CD4-positive, alpha-beta memory T cell (primary cell): ENCODE measurements at regions not wholly inside any gene's neighbourhood (a gene's known extent, or its start where the extent isn't known, plus 50 kb on each side); places are given as distances from the start of the nearest gene placed in this dataset.

Source experiments
- CTCF ChIA-PET: fragments of 350-600 bp; sonication (Branson Sonifier 250); formaldehyde crosslinking; loops from one replicate; lab custom pipeline; 2021; ENCODE audit warnings: inconsistent platforms; ENCODE audit not compliant: partially characterized antibody; lab: Charles Lee
- POLR2A ChIA-PET: fragments of 350-600 bp; sonication (Branson Sonifier 250); formaldehyde crosslinking; loops from one replicate; lab custom pipeline; 2021; ENCODE audit not compliant: partially characterized antibody; lab: Charles Lee
- DNase-seq, 5 donors: peaks; one replicate each; pipeline versions ENCODE4 v3.0.0 to v3.0.0-alpha.2; 2020 to 2022; ENCODE audit warnings: mixed read lengths in 1 of 5
- H3K27ac ChIP-seq: one replicate; pipeline ENCODE4 v1.7.0; 2013; ENCODE audit warnings: low read depth, low read length
- H3K27me3 ChIP-seq: 2 replicates; pipeline ENCODE4 v1.7.0; 2013; ENCODE audit warnings: mild to moderate bottlenecking, low read length, moderate library complexity; ENCODE audit not compliant: insufficient read depth
- H3K36me3 ChIP-seq: 2 replicates; pipeline ENCODE4 v1.7.0; 2013; ENCODE audit warnings: mild to moderate bottlenecking, low read length, moderate library complexity; ENCODE audit not compliant: insufficient read depth
- H3K4me1 ChIP-seq: 2 replicates; pipeline ENCODE4 v1.7.0; 2013; ENCODE audit warnings: mild to moderate bottlenecking, low read length, moderate library complexity; ENCODE audit not compliant: insufficient read depth
- H3K4me3 ChIP-seq, 2 donors: one replicate each; pipeline ENCODE4 v1.7.0; 2013; ENCODE audit warnings: low read length in 2 of 2, mild to moderate bottlenecking in 1 of 2
- H3K9me3 ChIP-seq, 2 donors: one replicate each; pipeline ENCODE4 v1.7.0; 2013; ENCODE audit warnings: low read length in 2 of 2, control low read depth in 1 of 2; ENCODE audit not compliant: control insufficient read depth in 1 of 2
- H3K27ac Mint-ChIP-seq, 7 donors: one replicate each; pipeline ENCODE4 v1.8.0; 2020 to 2021; ENCODE audit warnings: mixed read lengths in 7 of 7, mild to moderate bottlenecking in 6 of 7, inconsistent platforms in 3 of 7, moderate library complexity in 3 of 7
- H3K27me3 Mint-ChIP-seq, 2 donors: one replicate each; pipeline ENCODE4 v1.8.0; 2020 to 2021; ENCODE audit warnings: mixed read lengths in 2 of 2
- H3K36me3 Mint-ChIP-seq, 2 donors: one replicate each; pipeline ENCODE4 v1.8.0; 2020 to 2021; ENCODE audit warnings: mixed read lengths in 2 of 2, inconsistent platforms in 1 of 2, mild to moderate bottlenecking in 1 of 2
- H3K4me1 Mint-ChIP-seq, 4 donors: one replicate each; pipeline ENCODE4 v1.8.0; 2020 to 2021; ENCODE audit warnings: mixed read lengths in 4 of 4, mild to moderate bottlenecking in 1 of 4
- H3K4me3 Mint-ChIP-seq, 8 donors: one replicate each; pipeline ENCODE4 v1.8.0; 2020 to 2021; ENCODE audit warnings: mixed read lengths in 8 of 8, mild to moderate bottlenecking in 7 of 8, moderate library complexity in 6 of 8, inconsistent platforms in 3 of 8
- H3K9me3 Mint-ChIP-seq, 8 donors: one replicate each; pipeline ENCODE4 v1.8.0; 2020 to 2021; ENCODE audit warnings: mixed read lengths in 8 of 8, mild to moderate bottlenecking in 5 of 8, inconsistent platforms in 3 of 8, moderate library complexity in 1 of 8
- intact Hi-C: fragments of 100-400 bp; cut with micrococcal nuclease; formaldehyde crosslinking; loops from one replicate; pipeline ENCODE4 v1.15.1; 2023

GRCh38 chr3:188001093-188001492 is 152.9 kb upstream of the LPP start:
- no peaks in the 10 kb centered on the region for H3K9me3 ChIP-seq
- ChIA-PET POLR2A (interaction anchor here (0.7 to 2.6 kb wide), 5 partner anchors 21 to 255 kb away, joined by 3 to 15 read pairs (median 3); partner anchors contain the start of gene BCL6), CTCF (interaction anchor here (1.1 to 4.1 kb wide), 5 partner anchors 22 to 1041 kb away, joined by 3 to 26 read pairs (median 4); no protein-coding TSS in a partner anchor)
- Mint-ChIP-seq H3K27me3 (no peaks in the 10 kb centered on the region), H3K27ac (peak overlapping the region; percentile 89 to 97 (median 94)), H3K36me3 (no peaks in the 10 kb centered on the region), H3K4me3 (peak overlapping the region in 6 of 8 donors; percentile 49 to 86 (median 82)), H3K4me1 (peaks cover 53 to 78% (median 63%) of the 10 kb centered on the region in 4 donors), H3K9me3 (peaks cover 0 to 3% (median 0%) of the 10 kb centered on the region in 8 donors)
- no peaks in the 10 kb centered on the region for H3K27me3 ChIP-seq
- H3K27ac ChIP-seq = no peak overlapping the region
- H3K4me1 ChIP-seq = peaks cover 62% of the 10 kb centered on the region
- H3K36me3 ChIP-seq = no peaks in the 10 kb centered on the region
- no peak overlapping the region for H3K4me3 ChIP-seq
- no peak for DNase-seq
- intact Hi-C loops = no loop called here

- H3K4me3 Mint-ChIP-seq = no peak overlapping the region
- Histone ChIP-seq H3K27me3 (no peaks in the 10 kb centered on the region), H3K4me3 (no peak overlapping the region), H3K9me3 (no peaks in the 10 kb centered on the region), H3K36me3 (no peaks in the 10 kb centered on the region), H3K4me1 (peaks cover 53% of the 10 kb centered on the region), H3K27ac (no peak overlapping the region)
- DNase-seq = no peak
- intact Hi-C loops = no loop called here
- H3K9me3 Mint-ChIP-seq = peaks cover 0 to 3% (median 0%) of the 10 kb centered on the region in 8 donors
- no peaks in the 10 kb centered on the region for H3K27me3 Mint-ChIP-seq
- POLR2A ChIA-PET = interaction anchor here (1.2 kb wide), 2 partner anchors 25 to 46 kb away, joined by 3 read pairs; no protein-coding TSS in a partner anchor
- H3K36me3 Mint-ChIP-seq = no peaks in the 10 kb centered on the region
- H3K27ac Mint-ChIP-seq = peak overlapping the region; percentile 18 to 97 (median 75)
- CTCF ChIA-PET = interaction anchor here (4.1 kb wide), 1 partner anchor 28 kb away, joined by 26 read pairs; no protein-coding TSS in a partner anchor
- peaks cover 48 to 75% (median 58%) of the 10 kb centered on the region in 4 donors for H3K4me1 Mint-ChIP-seq
These were observed 152.0 kb upstream of the LPP start for GRCh38 chr3:188001926-188002325.

GRCh38 chr3:188002626-188003138 is 151.3 kb upstream of the LPP start:
- POLR2A ChIA-PET = no interaction called here
- Histone ChIP-seq H3K9me3 (no peaks in the 10 kb centered on the region), H3K27me3 (no peaks in the 10 kb centered on the region), H3K36me3 (no peaks in the 10 kb centered on the region), H3K4me3 (no peak overlapping the region), H3K4me1 (peaks cover 46% of the 10 kb centered on the region), H3K27ac (no peak overlapping the region)
- Mint-ChIP-seq H3K4me1 (peaks cover 47 to 68% (median 54%) of the 10 kb centered on the region in 4 donors), H3K36me3 (no peaks in the 10 kb centered on the region), H3K9me3 (peaks cover 0 to 3% (median 0%) of the 10 kb centered on the region in 8 donors), H3K27ac (peak overlapping the region in 2 of 7 donors; percentile 18 to 20), H3K27me3 (no peaks in the 10 kb centered on the region), H3K4me3 (no peak overlapping the region)
- DNase-seq = no peak
- CTCF ChIA-PET = no interaction called here
- intact Hi-C loops = no loop called here

- Histone ChIP-seq H3K27me3 (no peaks in the 10 kb centered on the region), H3K9me3 (no peaks in the 10 kb centered on the region), H3K4me3 (no peak overlapping the region), H3K36me3 (no peaks in the 10 kb centered on the region), H3K27ac (no peak overlapping the region), H3K4me1 (peaks cover 39% of the 10 kb centered on the region)
- ChIA-PET CTCF (interaction anchor here (1.2 kb wide), 1 partner anchor 12 kb away, joined by 3 read pairs; no protein-coding TSS in a partner anchor), POLR2A (no interaction called here)
- peaks cover 0 to 3% (median 0%) of the 10 kb centered on the region in 8 donors for H3K9me3 Mint-ChIP-seq
- H3K4me3 Mint-ChIP-seq = no peak overlapping the region
- intact Hi-C loops = no loop called here
- peaks cover 0 to 5% of the 10 kb centered on the region in 2 donors for H3K36me3 Mint-ChIP-seq
- H3K27ac Mint-ChIP-seq = peak overlapping the region in 1 of 7 donors; percentile 43
- no peak for DNase-seq
- H3K27me3 Mint-ChIP-seq = no peaks in the 10 kb centered on the region
- H3K4me1 Mint-ChIP-seq = peaks cover 41 to 60% (median 51%) of the 10 kb centered on the region in 4 donors
These were observed 150.5 kb upstream of the LPP start for GRCh38 chr3:188003188-188004171.

GRCh38 chr3:188006726-188007393 is 147.1 kb upstream of the LPP start:
- no peak overlapping the region for H3K4me3 Mint-ChIP-seq
- peaks cover 0 to 5% of the 10 kb centered on the region in 2 donors for H3K36me3 Mint-ChIP-seq
- intact Hi-C loops = no loop called here
- POLR2A ChIA-PET = no interaction called here
- CTCF ChIA-PET = interaction anchor here (0.9 kb wide), 1 partner anchor 24 kb away, joined by 3 read pairs; no protein-coding TSS in a partner anchor
- H3K9me3 Mint-ChIP-seq = peaks cover 0 to 11% (median 2%) of the 10 kb centered on the region in 8 donors
- Histone ChIP-seq H3K36me3 (no peaks in the 10 kb centered on the region), H3K4me3 (no peak overlapping the region), H3K27ac (no peak overlapping the region), H3K9me3 (no peaks in the 10 kb centered on the region), H3K4me1 (peaks cover 6% of the 10 kb centered on the region), H3K27me3 (no peaks in the 10 kb centered on the region)
- no peaks in the 10 kb centered on the region for H3K27me3 Mint-ChIP-seq
- no peak overlapping the region for H3K27ac Mint-ChIP-seq
- no peak for DNase-seq
- H3K4me1 Mint-ChIP-seq = peaks cover 13 to 30% (median 19%) of the 10 kb centered on the region in 4 donors

GRCh38 chr3:188007897-188008296 is 146.1 kb upstream of the LPP start:
- H3K4me3 ChIP-seq = no peak overlapping the region
- Mint-ChIP-seq H3K27me3 (no peaks in the 10 kb centered on the region), H3K4me1 (peaks cover 7 to 21% (median 12%) of the 10 kb centered on the region in 4 donors), H3K4me3 (no peak overlapping the region), H3K36me3 (peaks cover 0 to 5% of the 10 kb centered on the region in 2 donors), H3K9me3 (peaks cover 0 to 16% (median 3%) of the 10 kb centered on the region in 8 donors), H3K27ac (peak overlapping the region in 4 of 7 donors; percentile 2 to 58 (median 8))
- CTCF ChIA-PET = no interaction called here
- no peaks in the 10 kb centered on the region for H3K4me1 ChIP-seq
- POLR2A ChIA-PET = interaction anchor here (1.0 kb wide), 1 partner anchor 32 kb away, joined by 3 read pairs; no protein-coding TSS in a partner anchor
- H3K9me3 ChIP-seq = no peaks in the 10 kb centered on the region
- no peak overlapping the region for H3K27ac ChIP-seq
- no peaks in the 10 kb centered on the region for H3K36me3 ChIP-seq
- no peak for DNase-seq
- H3K27me3 ChIP-seq = no peaks in the 10 kb centered on the region
- intact Hi-C loops = no loop called here
